Neural cell (in vitro differentiated cells): ENCODE measurements at regions not wholly inside any gene's neighbourhood (a gene's known extent, or its start where the extent isn't known, plus 50 kb on each side); places are given as distances from the start of the nearest gene placed in this dataset.

Experiments used
- EZH2 ChIP-seq: fragments of 200-600, 300-800 bp; shearing (Covaris generic), sonication (generic); IDR thresholded peaks from 2 replicates; pipeline ENCODE4 v1.6.1; 2014; ENCODE audit warnings: antibody characterized with exemption, low read length, borderline replicate concordance, mild to moderate bottlenecking; ENCODE audit not compliant: insufficient read depth, poor library complexity, severe bottlenecking
- RAD21 ChIP-seq: fragments of 450-650 bp; conservative IDR thresholded peaks from 2 replicates; pipeline ENCODE4 v1.6.1; 2014; ENCODE audit warnings: antibody characterized with exemption, mild to moderate bottlenecking, moderate library complexity

GRCh38 chr20:12409501-12409900 lies 491.8 kb downstream of the BTBD3 start:
- no peak for TF ChIP-seq EZH2
- no peak for TF ChIP-seq RAD21
